IPS-18c (cell line): ENCODE measurements at regions not wholly inside any gene's neighbourhood (a gene's known extent, or its start where the extent isn't known, plus 50 kb on each side); places are given as distances from the start of the nearest gene placed in this dataset.
"Not testable (repeated sequence)": the region's sequence is repeated elsewhere in the genome, so short reads cannot be mapped to it uniquely, and the experiment has no call there.

ENCODE experiments used
- H3K4me3 ChIP-seq: 2 replicates; pipeline ENCODE4 v1.7.0; 2013; ENCODE audit warnings: low read depth, mild to moderate bottlenecking, low read length, moderate library complexity; ENCODE audit not compliant: insufficient read depth
- H3K9me3 ChIP-seq: one replicate; pipeline ENCODE4 v1.6.1; 2013; ENCODE audit warnings: mild to moderate bottlenecking, low read length, moderate library complexity; ENCODE audit not compliant: control insufficient read depth, insufficient read depth

- H3K9me3 ChIP-seq: no peaks in the 10 kb centered on the region
- no peak overlapping the region for H3K4me3 ChIP-seq
Measured at GRCh38 chr2:7694076-7694985, 777.1 kb downstream of the RNF144A start.

GRCh38 chr2:7696556-7696955 is 779.3 kb downstream of the RNF144A start:
- H3K4me3 ChIP-seq, H3K9me3 ChIP-seq: not testable (repeated sequence)

GRCh38 chr2:7697052-7697451 is 779.8 kb downstream of the RNF144A start:
- no peak overlapping the region for H3K4me3 ChIP-seq
- no peaks in the 10 kb centered on the region for H3K9me3 ChIP-seq

GRCh38 chr2:7701791-7702190 is 784.6 kb downstream of the RNF144A start:
- Histone ChIP-seq H3K4me3 (no peak overlapping the region), H3K9me3 (no peaks in the 10 kb centered on the region)

- Histone ChIP-seq H3K4me3 (no peak overlapping the region), H3K9me3 (no peaks in the 10 kb centered on the region)
Measured at GRCh38 chr2:7703048-7703447, 785.8 kb downstream of the RNF144A start.

- no peak overlapping the region for H3K4me3 ChIP-seq
- no peaks in the 10 kb centered on the region for H3K9me3 ChIP-seq
Measured at GRCh38 chr2:7703543-7704144, 786.4 kb downstream of the RNF144A start.

- no peak overlapping the region for H3K4me3 ChIP-seq
- H3K9me3 ChIP-seq: no peaks in the 10 kb centered on the region
Measured at GRCh38 chr2:7704296-7704865, 787.2 kb downstream of the RNF144A start.

- H3K4me3 ChIP-seq: no peak overlapping the region
- no peaks in the 10 kb centered on the region for H3K9me3 ChIP-seq
Measured at GRCh38 chr2:7706791-7707190, 789.6 kb downstream of the RNF144A start.

GRCh38 chr2:7707723-7708122 is 790.5 kb downstream of the RNF144A start:
- no peak overlapping the region for H3K4me3 ChIP-seq
- no peaks in the 10 kb centered on the region for H3K9me3 ChIP-seq

- Histone ChIP-seq H3K4me3 (no peak overlapping the region), H3K9me3 (no peaks in the 10 kb centered on the region)
Measured at GRCh38 chr2:7709907-7710306, 792.7 kb downstream of the RNF144A start.

GRCh38 chr2:7711167-7711566 is 794.0 kb downstream of the RNF144A start:
- H3K4me3 ChIP-seq: no peak overlapping the region
- no peaks in the 10 kb centered on the region for H3K9me3 ChIP-seq

- Histone ChIP-seq H3K4me3 (no peak overlapping the region), H3K9me3 (no peaks in the 10 kb centered on the region)
Measured at GRCh38 chr2:7719876-7720275, 802.7 kb downstream of the RNF144A start.

GRCh38 chr2:7721413-7721995 is 804.3 kb downstream of the RNF144A start:
- Histone ChIP-seq H3K4me3 (no peak overlapping the region), H3K9me3 (no peaks in the 10 kb centered on the region)

GRCh38 chr2:7722212-7722910 is 805.1 kb downstream of the RNF144A start:
- H3K4me3 ChIP-seq: no peak overlapping the region
- H3K9me3 ChIP-seq: no peaks in the 10 kb centered on the region

GRCh38 chr2:7724336-7724735 is 807.1 kb downstream of the RNF144A start:
- H3K9me3 ChIP-seq: no peaks in the 10 kb centered on the region
- no peak overlapping the region for H3K4me3 ChIP-seq

- Histone ChIP-seq H3K4me3 (no peak overlapping the region), H3K9me3 (no peaks in the 10 kb centered on the region)
Measured at GRCh38 chr2:7725171-7725849, 808.1 kb downstream of the RNF144A start.

GRCh38 chr2:7725850-7726242 is 808.6 kb downstream of the RNF144A start:
- no peak overlapping the region for H3K4me3 ChIP-seq
- H3K9me3 ChIP-seq: no peaks in the 10 kb centered on the region
